Mucosa of descending colon (tissue), 3 donors: ENCODE measurements at regions not wholly inside any gene's neighbourhood (a gene's known extent, or its start where the extent isn't known, plus 50 kb on each side); places are given as distances from the start of the nearest gene placed in this dataset.

ENCODE experiments used
- ATAC-seq: fragments of 200-7000 bp; cut with Tn5 transposase; one replicate; pipeline ENCODE4 v1.9.1; 2020; ENCODE audit warnings: mild to moderate bottlenecking, moderate library complexity
- DNase-seq, 3 donors: peaks; one replicate each; pipeline ENCODE4 v3.0.0-alpha.2; 2020
- H3K36me3 ChIP-seq: fragments of 200-600 bp; one replicate; pipeline ENCODE4 v1.8.0; 2021; ENCODE audit warnings: low read depth, mild to moderate bottlenecking
- H3K4me1 ChIP-seq: fragments of 200-600 bp; one replicate; pipeline ENCODE4 v1.8.0; 2021; ENCODE audit warnings: low read depth, mild to moderate bottlenecking
- H3K4me3 ChIP-seq: fragments of 200-600 bp; one replicate; pipeline ENCODE4 v1.8.0; 2021; ENCODE audit warnings: mild to moderate bottlenecking
- H3K9me3 ChIP-seq: fragments of 200-600 bp; one replicate; pipeline ENCODE4 v1.8.0; 2021; ENCODE audit warnings: mild to moderate bottlenecking
- CTCF ChIP-seq: fragments of 200-600 bp; IDR thresholded peaks from one replicate; pipeline ENCODE4 v1.8.0; 2022; ENCODE audit warnings: antibody characterized with exemption, mild to moderate bottlenecking
- intact Hi-C, 2 donors: fragments of 100-400 bp; cut with DNase I in 1 of 2; cut with micrococcal nuclease in 1 of 2; formaldehyde crosslinking; loops; one replicate each; pipeline versions ENCODE4 v1.11.0 to v1.11.1; 2022; cut with DNase I, micrococcal nuclease
- donor health status: DM: no; HTN: no; CAD: no; lungs with moderate emphysema.
- donor health status: DM: no; HTN: no; CAD: no.
- donor health status: DM: no; HTN: yes; CAD: no.

DNA sequence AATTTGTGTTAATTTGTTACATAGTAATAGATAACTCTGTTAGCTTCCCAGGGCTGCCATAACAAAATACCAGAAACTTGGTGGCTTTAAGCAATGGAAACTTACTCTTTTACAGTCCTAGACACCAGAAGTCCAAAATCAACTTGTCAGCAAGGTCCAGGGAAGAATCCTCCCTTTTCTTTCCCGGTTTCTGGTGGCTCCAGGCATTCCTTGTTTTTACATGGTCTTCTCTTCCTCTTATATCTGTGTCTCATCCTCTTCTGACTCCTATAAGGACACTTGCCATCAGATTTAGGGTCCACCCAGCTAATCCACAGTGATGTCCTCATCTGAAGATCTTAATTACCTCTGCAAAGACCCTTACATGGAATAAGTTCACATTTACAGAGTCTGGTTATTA is 95.6 kb downstream of the DDX1 start:
- no peaks in the 10 kb centered on the region for H3K4me1 ChIP-seq
- H3K9me3 ChIP-seq, result no peaks in the 10 kb centered on the region
- DNase-seq (no peak), ATAC-seq (no peak)
- H3K36me3 ChIP-seq, result no peaks in the 10 kb centered on the region
- H3K4me3 ChIP-seq, result no peak overlapping the region
- intact Hi-C loops, result no loop called here
- no peak for TF ChIP-seq CTCF

DNA sequence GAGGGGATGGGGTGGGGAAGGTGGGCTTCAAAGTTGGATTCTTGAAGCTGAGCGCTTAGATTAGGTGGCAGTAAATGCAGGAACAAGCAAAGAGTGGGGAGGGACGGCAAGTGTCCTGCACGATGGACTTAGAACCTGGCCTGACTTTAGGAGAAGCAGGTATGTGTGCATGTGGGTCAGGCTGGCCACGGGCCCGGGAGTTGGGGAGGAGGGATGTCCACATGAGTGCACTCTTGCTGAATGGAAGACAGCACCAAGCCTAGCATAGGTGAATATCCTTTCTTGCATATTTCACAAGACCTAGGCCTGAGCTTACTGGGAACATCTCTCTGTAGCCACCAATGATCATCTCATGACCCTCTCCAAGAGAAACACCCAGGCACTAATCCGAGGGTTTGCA is 96.1 kb downstream of the DDX1 start:
- Histone ChIP-seq H3K4me3 (no peak overlapping the region), H3K36me3 (no peaks in the 10 kb centered on the region), H3K4me1 (no peaks in the 10 kb centered on the region), H3K9me3 (no peaks in the 10 kb centered on the region)
- ATAC-seq (no peak), DNase-seq (no peak)
- intact Hi-C loops, result no loop called here
- no peak for TF ChIP-seq CTCF

DNA sequence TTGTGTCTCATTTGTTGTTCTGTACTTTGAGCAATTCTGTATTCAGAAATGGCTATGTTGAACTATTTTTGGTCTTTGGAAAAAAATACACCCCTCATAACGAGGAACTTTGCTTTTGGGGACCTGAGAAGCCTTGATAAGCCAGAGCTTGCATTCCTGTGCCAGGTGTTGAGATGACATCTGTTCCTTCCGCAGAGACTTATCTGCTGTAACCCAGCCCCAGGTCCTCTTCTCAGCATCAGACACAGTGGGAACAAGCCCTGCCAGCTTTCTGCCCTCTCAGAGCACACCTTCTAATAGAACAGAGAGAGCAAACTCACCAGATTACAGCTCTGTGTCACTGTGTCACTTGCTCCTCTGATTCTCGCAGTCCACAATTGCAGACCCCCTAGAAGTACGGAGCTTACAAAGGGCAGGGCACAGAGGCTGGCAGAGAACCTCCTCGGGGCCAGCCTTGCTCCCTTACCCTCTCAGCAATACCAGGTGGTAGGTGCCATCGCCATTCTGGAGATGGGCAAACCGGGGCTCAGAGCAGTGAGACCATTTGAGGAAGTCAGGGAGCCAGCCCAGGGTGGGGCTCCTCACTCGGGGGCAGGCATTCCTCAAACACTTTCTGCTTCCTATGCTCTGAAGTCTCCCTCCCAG is 97.4 kb downstream of the DDX1 start:
- no peak for TF ChIP-seq CTCF
- Histone ChIP-seq H3K36me3 (no peaks in the 10 kb centered on the region), H3K4me3 (no peak overlapping the region), H3K9me3 (no peaks in the 10 kb centered on the region), H3K4me1 (no peaks in the 10 kb centered on the region)
- intact Hi-C loops, result no loop called here
- ATAC-seq, result no peak
- DNase-seq, result no peak

- Histone ChIP-seq H3K4me3 (no peak overlapping the region), H3K9me3 (no peaks in the 10 kb centered on the region)
- ATAC-seq, result no peak
These were observed 98.0 kb downstream of the DDX1 start for GRCh38 chr2:15689654-15690053.

DNA sequence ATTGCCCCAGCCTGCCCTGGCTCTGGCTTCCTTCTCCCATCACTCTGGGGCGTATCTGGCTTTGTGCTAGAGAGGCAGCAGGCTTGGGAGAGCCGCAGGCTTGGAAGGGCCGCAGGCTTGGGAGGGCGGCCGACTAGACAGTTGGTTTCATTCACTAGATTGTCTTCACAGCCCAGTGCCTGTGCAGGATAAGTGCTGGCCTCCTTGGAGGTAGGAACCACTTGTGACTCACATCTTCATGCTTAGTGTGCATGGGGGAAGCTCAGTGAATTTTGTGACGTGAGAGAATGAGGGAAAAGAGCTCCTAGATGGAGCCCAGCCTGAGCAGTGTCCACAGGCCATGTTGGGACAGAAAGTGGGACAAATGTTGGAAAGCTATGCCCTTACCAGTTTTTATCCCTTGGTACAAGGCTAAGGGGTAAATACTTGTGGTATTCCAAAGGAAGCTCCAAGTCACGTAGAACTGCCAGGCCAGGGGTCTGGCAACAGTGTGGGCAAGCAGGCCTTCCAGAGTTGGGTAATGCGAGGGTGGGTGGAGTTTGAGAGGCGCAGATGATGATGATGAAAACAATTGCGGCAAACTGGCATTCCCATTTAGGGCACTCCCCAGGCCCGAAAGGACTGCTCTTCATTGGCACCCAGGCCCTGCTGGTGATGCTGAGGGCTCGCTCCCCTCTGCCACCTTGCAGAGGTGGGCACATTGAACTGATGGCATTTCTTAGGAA is 100.1 kb downstream of the DDX1 start:
- Histone ChIP-seq H3K4me3 (no peak overlapping the region), H3K36me3 (no peaks in the 10 kb centered on the region), H3K4me1 (no peaks in the 10 kb centered on the region), H3K9me3 (no peaks in the 10 kb centered on the region)
- intact Hi-C loops, result no loop called here
- TF ChIP-seq CTCF, result no peak
- ATAC-seq (no peak), DNase-seq (no peak)

More at GRCh38 chr2:15689654-15690053, 98.0 kb downstream of the DDX1 start:
- H3K4me1 ChIP-seq, result no peaks in the 10 kb centered on the region
- no peaks in the 10 kb centered on the region for H3K36me3 ChIP-seq
- intact Hi-C loops, result no loop called here
- DNase-seq, result no peak
- no peak for TF ChIP-seq CTCF
